ENCODE measurements at regions not wholly inside any gene's neighbourhood (a gene's known extent, or its start where the extent isn't known, plus 50 kb on each side); places are given as distances from the start of the nearest gene placed in this dataset.

GRCh38 chr17:31598399-31598782 is 206.9 kb downstream of the RAB11FIP4 start:
- no peaks in the 10 kb centered on the region for H3K27me3 Mint-ChIP-seq (ENCODE audit: unreplicated experiment)
- peak overlapping the region; percentile 70 for H3K27ac Mint-ChIP-seq (ENCODE audit: unreplicated experiment)
- CTCF ChIA-PET, result no interaction called here
- BruUV-seq (replicated peaks), result no TSS peak
- H3K9me3 Mint-ChIP-seq (ENCODE audit: low read depth, unreplicated experiment), result no peaks in the 10 kb centered on the region
- H3K4me1 Mint-ChIP-seq (ENCODE audit: low read depth, unreplicated experiment), result peaks cover 41% of the 10 kb centered on the region
- intact Hi-C loops (cut with micrococcal nuclease; ENCODE audit: unreplicated experiment), result no loop called here
- no peak for DNase-seq
- peaks cover 16% of the 10 kb centered on the region for H3K36me3 Mint-ChIP-seq (ENCODE audit: insufficient read depth, unreplicated experiment)
- H3K4me3 Mint-ChIP-seq (ENCODE audit: low read depth, unreplicated experiment), result no peak overlapping the region
- TF ChIP-seq CTCF (IDR thresholded peaks at IDR 0.05; ENCODE audit: unreplicated experiment), result no peak

- CTCF ChIA-PET, result no interaction called here
- intact Hi-C loops (cut with micrococcal nuclease; ENCODE audit: unreplicated experiment), result no loop called here
- Mint-ChIP-seq H3K27ac (ENCODE audit: unreplicated experiment) (no peak overlapping the region), H3K36me3 (ENCODE audit: insufficient read depth, unreplicated experiment) (peaks cover 20% of the 10 kb centered on the region), H3K9me3 (ENCODE audit: low read depth, unreplicated experiment) (no peaks in the 10 kb centered on the region), H3K27me3 (ENCODE audit: unreplicated experiment) (no peaks in the 10 kb centered on the region), H3K4me3 (ENCODE audit: low read depth, unreplicated experiment) (no peak overlapping the region), H3K4me1 (ENCODE audit: low read depth, unreplicated experiment) (peaks cover 41% of the 10 kb centered on the region)
- TF ChIP-seq CTCF (IDR thresholded peaks at IDR 0.05; ENCODE audit: unreplicated experiment), result no peak
- no TSS peak for BruUV-seq (replicated peaks)
- DNase-seq, result no peak
These were observed 206.3 kb downstream of the RAB11FIP4 start for GRCh38 chr17:31597646-31598398.

GRCh38 chr17:31596382-31597323 is 205.2 kb downstream of the RAB11FIP4 start:
- BruUV-seq (replicated peaks), result no TSS peak
- no peak for TF ChIP-seq CTCF (IDR thresholded peaks at IDR 0.05; ENCODE audit: unreplicated experiment)
- H3K4me3 Mint-ChIP-seq (ENCODE audit: low read depth, unreplicated experiment), result no peak overlapping the region
- no peaks in the 10 kb centered on the region for H3K9me3 Mint-ChIP-seq (ENCODE audit: low read depth, unreplicated experiment)
- no peaks in the 10 kb centered on the region for H3K27me3 Mint-ChIP-seq (ENCODE audit: unreplicated experiment)
- intact Hi-C loops (cut with micrococcal nuclease; ENCODE audit: unreplicated experiment), result no loop called here
- H3K4me1 Mint-ChIP-seq (ENCODE audit: low read depth, unreplicated experiment), result peaks cover 41% of the 10 kb centered on the region
- peak; percentile 86 for DNase-seq
- CTCF ChIA-PET, result interaction anchor here (0.6 to 1.7 kb wide), 2 partner anchors 16 to 163 kb away, joined by 3 to 9 read pairs; no protein-coding TSS in a partner anchor
- peak overlapping the region; percentile 70 for H3K27ac Mint-ChIP-seq (ENCODE audit: unreplicated experiment)
- peaks cover 20% of the 10 kb centered on the region for H3K36me3 Mint-ChIP-seq (ENCODE audit: insufficient read depth, unreplicated experiment)

- no peak for TF ChIP-seq CTCF (IDR thresholded peaks at IDR 0.05; ENCODE audit: unreplicated experiment)
- no peaks in the 10 kb centered on the region for H3K27me3 Mint-ChIP-seq (ENCODE audit: unreplicated experiment)
- BruUV-seq (replicated peaks), result no TSS peak
- H3K4me3 Mint-ChIP-seq (ENCODE audit: low read depth, unreplicated experiment), result no peak overlapping the region
- CTCF ChIA-PET, result interaction anchor here (1.7 kb wide), 1 partner anchor 15 kb away, joined by 9 read pairs; no protein-coding TSS in a partner anchor
- H3K4me1 Mint-ChIP-seq (ENCODE audit: low read depth, unreplicated experiment), result peaks cover 41% of the 10 kb centered on the region
- no peaks in the 10 kb centered on the region for H3K9me3 Mint-ChIP-seq (ENCODE audit: low read depth, unreplicated experiment)
- no peak for DNase-seq
- intact Hi-C loops (cut with micrococcal nuclease; ENCODE audit: unreplicated experiment), result no loop called here
- H3K36me3 Mint-ChIP-seq (ENCODE audit: insufficient read depth, unreplicated experiment), result peaks cover 20% of the 10 kb centered on the region
- peak overlapping the region; percentile 70 for H3K27ac Mint-ChIP-seq (ENCODE audit: unreplicated experiment)
These were observed 204.3 kb downstream of the RAB11FIP4 start for GRCh38 chr17:31595666-31596381.
